ENCODE measurements at regions not wholly inside any gene's neighbourhood (a gene's known extent, or its start where the extent isn't known, plus 50 kb on each side); places are given as distances from the start of the nearest gene placed in this dataset.
A peak's percentile ranks its signal among the peaks of the same experiment; 100 is the strongest.
"Not testable (repeated sequence)": the region's sequence is repeated elsewhere in the genome, so short reads cannot be mapped to it uniquely, and the experiment has no call there.

- ATAC-seq; BruUV-seq (replicated peaks); POLR2A ChIA-PET: not testable (repeated sequence)
These were observed 1268.8 kb downstream of the FOXD4L5 start for GRCh38 chr9:64016246-64016645.

GRCh38 chr9:64015136-64015535, 1269.9 kb downstream of the FOXD4L5 start:
- intact Hi-C loops (cut with micrococcal nuclease) = no loop called here
- TF ChIP-seq HBP1 (CRISPR knock-in tag; IDR thresholded peaks at IDR 0.05) (no peak), ARID2 (IDR thresholded peaks at IDR 0.05) (no peak), POLR2A (conservative IDR thresholded peaks at IDR 0.05) (no peak), NFATC3 (IDR thresholded peaks at IDR 0.05) (no peak), MCM3 (IDR thresholded peaks at IDR 0.05) (no peak), CBFA2T2 (conservative IDR thresholded peaks at IDR 0.05) (no peak)
- DNase-seq (ENCODE audit: extremely low read depth in 1 of 4, low spot score in 3 of 4) (no peak), ATAC-seq (no peak; the same call in 2 of the 3 replicates), FAIRE-seq (no peak)
- Histone ChIP-seq H3K79me2 (ENCODE audit: control insufficient read depth, insufficient read depth, low read length) (no peaks in the 10 kb centered on the region), H3K27me3 (ENCODE audit: control insufficient read depth in 2 of 2, insufficient read depth in 2 of 2, low read length in 2 of 2) (no peaks in the 10 kb centered on the region), H3K4me3 (no peak overlapping the region), H2AFZ (ENCODE audit: low read depth, low read length) (no peak overlapping the region), H3K4me1 (replicated peaks in 1 of 2; ENCODE audit: control insufficient read depth in 2 of 2, insufficient read depth in 2 of 2, low read length in 2 of 2) (no peaks in the 10 kb centered on the region), H3K9ac (ENCODE audit: insufficient read depth in 1 of 2, low read depth in 2 of 2, low read length in 2 of 2) (no peak overlapping the region), H3K27ac (ENCODE audit: extremely low read depth, low read depth, low read length) (no peak overlapping the region), H3K9me1 (ENCODE audit: control insufficient read depth, insufficient read depth, low read length) (no peaks in the 10 kb centered on the region), H3K4me2 (ENCODE audit: insufficient read depth, low read length) (no peak overlapping the region), H3K9me3 (replicated peaks; ENCODE audit: control insufficient read depth, insufficient read depth, low read depth, low read length) (no peaks in the 10 kb centered on the region), H3K36me3 (ENCODE audit: control insufficient read depth, insufficient read depth, low read length) (no peaks in the 10 kb centered on the region), H4K20me1 (replicated peaks; ENCODE audit: control insufficient read depth, insufficient read depth, low read length) (no peaks in the 10 kb centered on the region)
- no TSS peak for BruUV-seq (replicated peaks)
- POLR2A ChIA-PET = no interaction called here
- CTCF ChIA-PET (ENCODE audit: low intra/inter-chr PET ratio) = no interaction called here
- in situ Hi-C loops (cut with MboI) = loop anchor here (25.0 kb wide), 1 partner anchor 1672 kb away; the partner anchor contains the start of gene ZNG1E
- whole genome bisulfite sequencing (ENCODE audit: insufficient coverage, low coverage, missing lambda C conversion rate) = 8% methylated on average over 4 of the region's 17 CpGs

More at GRCh38 chr9:64016246-64016645, 1268.8 kb downstream of the FOXD4L5 start:
- H4K20me1 ChIP-seq (replicated peaks; ENCODE audit: control insufficient read depth, insufficient read depth, low read length); H3K79me2 ChIP-seq (ENCODE audit: control insufficient read depth, insufficient read depth, low read length); H3K4me1 ChIP-seq (replicated peaks in 1 of 2; ENCODE audit: control insufficient read depth in 2 of 2, insufficient read depth in 2 of 2, low read length in 2 of 2); H2AFZ ChIP-seq (ENCODE audit: low read depth, low read length); CTCF ChIA-PET (ENCODE audit: low intra/inter-chr PET ratio); H3K9me1 ChIP-seq (ENCODE audit: control insufficient read depth, insufficient read depth, low read length); H3K27me3 ChIP-seq (ENCODE audit: control insufficient read depth in 2 of 2, insufficient read depth in 2 of 2, low read length in 2 of 2); H3K9me3 ChIP-seq (replicated peaks; ENCODE audit: control insufficient read depth, insufficient read depth, low read depth, low read length); H3K36me3 ChIP-seq (ENCODE audit: control insufficient read depth, insufficient read depth, low read length); FAIRE-seq; intact Hi-C loops (cut with micrococcal nuclease): not testable (repeated sequence)
- TF ChIP-seq MEIS2 (IDR thresholded peaks at IDR 0.05; ENCODE audit: partially characterized antibody) (peak; percentile 70), NRF1 (conservative IDR thresholded peaks at IDR 0.05 in 1 of 2, IDR thresholded peaks at IDR 0.05 in 1 of 2) (peak; percentile 84 to 85)
- H3K4me2 ChIP-seq (ENCODE audit: insufficient read depth, low read length) = peak overlapping the region; percentile 49; the same call in 1 of the 2 replicates
- peak overlapping the region; percentile 39 for H3K4me3 ChIP-seq
- 4% methylated on average over 7 of the region's 31 CpGs for WGBS (ENCODE audit: insufficient coverage, low coverage, missing lambda C conversion rate)
- peak in 1 of 4 experiments; percentile 13 for DNase-seq (ENCODE audit: extremely low read depth in 1 of 4, low spot score in 3 of 4)
- peak overlapping the region; percentile 56 to 74; a peak in 2 of 4 replicates for H3K9ac ChIP-seq (ENCODE audit: insufficient read depth in 1 of 2, low read depth in 2 of 2, low read length in 2 of 2)
- H3K27ac ChIP-seq (ENCODE audit: extremely low read depth, low read depth, low read length) = 0 out of 3 replicates have a peak overlapping the region, but pooled peaks have one; percentile 41
- in situ Hi-C loops (cut with MboI) = loop anchor here (25.0 kb wide), 1 partner anchor 1671 kb away; the partner anchor contains the start of gene ZNG1E

- intact Hi-C loops (cut with micrococcal nuclease); DNase-seq (ENCODE audit: extremely low read depth in 1 of 4, low spot score in 3 of 4); H4K20me1 ChIP-seq (replicated peaks; ENCODE audit: control insufficient read depth, insufficient read depth, low read length); H3K9me3 ChIP-seq (replicated peaks; ENCODE audit: control insufficient read depth, insufficient read depth, low read depth, low read length); H3K36me3 ChIP-seq (ENCODE audit: control insufficient read depth, insufficient read depth, low read length); BruUV-seq (replicated peaks); CTCF ChIA-PET (ENCODE audit: low intra/inter-chr PET ratio); FAIRE-seq; H3K27ac ChIP-seq (ENCODE audit: extremely low read depth, low read depth, low read length); H3K9me1 ChIP-seq (ENCODE audit: control insufficient read depth, insufficient read depth, low read length); H3K4me3 ChIP-seq; H3K79me2 ChIP-seq (ENCODE audit: control insufficient read depth, insufficient read depth, low read length); H3K4me1 ChIP-seq (replicated peaks in 1 of 2; ENCODE audit: control insufficient read depth in 2 of 2, insufficient read depth in 2 of 2, low read length in 2 of 2); H3K9ac ChIP-seq (ENCODE audit: insufficient read depth in 1 of 2, low read depth in 2 of 2, low read length in 2 of 2); H3K4me2 ChIP-seq (ENCODE audit: insufficient read depth, low read length); H3K27me3 ChIP-seq (ENCODE audit: control insufficient read depth in 2 of 2, insufficient read depth in 2 of 2, low read length in 2 of 2); H2AFZ ChIP-seq (ENCODE audit: low read depth, low read length); POLR2A ChIA-PET: not testable (repeated sequence)
- 21% methylated on average over 19 of the region's 32 CpGs for WGBS (ENCODE audit: insufficient coverage, low coverage, missing lambda C conversion rate)
- peak; percentile 43; the same call in 2 of the 3 replicates for ATAC-seq
- in situ Hi-C loops (cut with MboI) = loop anchor here (25.0 kb wide), 1 partner anchor 1673 kb away; the partner anchor contains the start of gene ZNG1E
These were observed 1270.5 kb downstream of the FOXD4L5 start for GRCh38 chr9:64014386-64015091.

Measured in K562 (cell line).